ENCODE measurements at regions not wholly inside any gene's neighbourhood (a gene's known extent, or its start where the extent isn't known, plus 50 kb on each side); places are given as distances from the start of the nearest gene placed in this dataset.

DNA sequence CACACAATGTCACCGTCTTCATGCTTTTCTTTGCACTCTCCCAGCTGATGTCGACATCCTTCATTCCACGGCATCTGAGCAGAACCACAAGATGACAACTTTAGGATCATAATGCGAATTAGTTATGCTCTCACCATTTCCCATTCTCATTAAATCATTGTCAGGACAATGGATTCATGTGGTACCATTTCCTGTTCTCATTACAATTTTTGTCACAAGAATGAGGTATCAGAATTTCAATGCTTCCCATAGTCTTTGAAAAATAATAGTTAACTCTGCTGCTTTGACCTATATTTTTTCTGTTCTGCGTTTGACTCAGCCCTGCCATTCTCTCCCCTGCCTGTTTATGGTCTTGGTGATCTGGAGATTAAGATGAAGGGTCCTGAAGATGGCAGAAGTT lies 175.7 kb upstream of the MDFIC2 start:
- no peaks in the 10 kb centered on the region for H3K4me1 ChIP-seq (ENCODE audit: control insufficient read depth in 4 of 4, insufficient read depth in 4 of 4, low read length in 3 of 4)
- no peak for DNase-seq (ENCODE audit: low spot score)
- WGBS, result 64% methylated on average over 5 of the region's 5 CpGs
- peaks cover 0 to 11% (median 0%) of the 10 kb centered on the region in 4 donors for H3K27me3 ChIP-seq (ENCODE audit: control insufficient read depth in 4 of 4, insufficient read depth in 4 of 4, low read length in 3 of 4)
- no peaks in the 10 kb centered on the region for H3K9me3 ChIP-seq (ENCODE audit: control insufficient read depth in 4 of 4, low read length in 3 of 4)
- no peak overlapping the region for H3K9ac ChIP-seq (ENCODE audit: low read depth in 1 of 2, low read length in 2 of 2)
- no peak for TF ChIP-seq NR2F2 (IDR thresholded peaks at IDR 0.05)
- no peaks in the 10 kb centered on the region for H3K36me3 ChIP-seq (ENCODE audit: control insufficient read depth in 4 of 4, insufficient read depth in 3 of 4, low read depth in 1 of 4, low read length in 3 of 4)
- H3K4me3 ChIP-seq (ENCODE audit: low read depth in 1 of 3, low read length in 3 of 3), result no peak overlapping the region
- no peak overlapping the region for H3K27ac ChIP-seq (ENCODE audit: low read depth in 1 of 2, low read length in 2 of 2)

DNA sequence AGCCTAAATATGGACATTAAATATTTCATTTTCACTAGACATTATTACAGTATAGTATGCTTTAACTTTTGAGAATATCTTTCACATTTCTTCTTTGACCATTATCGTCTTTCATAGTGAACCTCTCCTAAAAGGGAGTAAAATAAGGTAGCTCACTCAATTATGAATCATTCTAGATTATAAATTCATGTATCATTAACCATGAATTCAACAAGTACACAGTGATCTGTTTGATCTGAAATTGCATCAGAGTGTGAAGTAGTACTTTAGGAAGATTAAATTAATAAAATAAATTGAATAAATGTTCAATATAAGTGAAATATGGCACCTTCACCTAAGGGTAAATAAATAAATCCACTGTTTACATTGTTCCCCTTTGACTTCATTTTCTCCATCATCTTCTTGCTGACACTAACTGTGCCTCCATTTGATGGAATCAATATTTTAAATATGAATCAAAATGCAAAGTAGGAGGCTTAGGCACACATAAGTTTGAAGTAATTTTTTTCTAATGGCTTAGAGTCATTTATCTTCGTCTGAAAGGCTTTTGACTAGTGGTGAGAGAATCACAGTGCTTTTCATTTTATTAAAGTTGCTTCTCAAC lies 174.1 kb upstream of the MDFIC2 start:
- Histone ChIP-seq H3K36me3 (ENCODE audit: control insufficient read depth in 4 of 4, insufficient read depth in 3 of 4, low read depth in 1 of 4, low read length in 3 of 4) (no peaks in the 10 kb centered on the region), H3K9ac (ENCODE audit: low read depth in 1 of 2, low read length in 2 of 2) (no peak overlapping the region), H3K27me3 (ENCODE audit: control insufficient read depth in 4 of 4, insufficient read depth in 4 of 4, low read length in 3 of 4) (peaks cover 0 to 11% (median 0%) of the 10 kb centered on the region in 4 donors), H3K4me3 (ENCODE audit: low read depth in 1 of 3, low read length in 3 of 3) (no peak overlapping the region), H3K4me1 (ENCODE audit: control insufficient read depth in 4 of 4, insufficient read depth in 4 of 4, low read length in 3 of 4) (no peaks in the 10 kb centered on the region), H3K27ac (ENCODE audit: low read depth in 1 of 2, low read length in 2 of 2) (no peak overlapping the region), H3K9me3 (ENCODE audit: control insufficient read depth in 4 of 4, low read length in 3 of 4) (no peaks in the 10 kb centered on the region)
- TF ChIP-seq JUND (IDR thresholded peaks at IDR 0.05) (no peak), FOXA2 (IDR thresholded peaks at IDR 0.05) (no peak), HNF4A (conservative IDR thresholded peaks at IDR 0.05) (no peak), NR2F2 (IDR thresholded peaks at IDR 0.05) (no peak), HNF4G (IDR thresholded peaks at IDR 0.05) (no peak), GABPA (IDR thresholded peaks at IDR 0.05 in 1 of 2, conservative IDR thresholded peaks at IDR 0.05 in 1 of 2) (no peak), SP1 (IDR thresholded peaks at IDR 0.05) (no peak), YY1 (IDR thresholded peaks at IDR 0.05) (no peak), TAF1 (conservative IDR thresholded peaks at IDR 0.05) (no peak), EGR1 (IDR thresholded peaks at IDR 0.05; ENCODE audit: low read depth in 2 of 2) (no peak), FOXA1 (IDR thresholded peaks at IDR 0.05) (no peak), RXRA (IDR thresholded peaks at IDR 0.05) (no peak), RAD21 (IDR thresholded peaks at IDR 0.05) (no peak)
- TF ChIP-seq, protein P1, sequence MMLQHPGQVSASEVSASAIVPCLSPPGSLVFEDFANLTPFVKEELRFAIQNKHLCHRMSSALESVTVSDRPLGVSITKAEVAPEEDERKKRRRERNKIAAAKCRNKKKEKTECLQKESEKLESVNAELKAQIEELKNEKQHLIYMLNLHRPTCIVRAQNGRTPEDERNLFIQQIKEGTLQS (IDR thresholded peaks at IDR 0.05), result no peak
- TF ChIP-seq, protein P2, sequence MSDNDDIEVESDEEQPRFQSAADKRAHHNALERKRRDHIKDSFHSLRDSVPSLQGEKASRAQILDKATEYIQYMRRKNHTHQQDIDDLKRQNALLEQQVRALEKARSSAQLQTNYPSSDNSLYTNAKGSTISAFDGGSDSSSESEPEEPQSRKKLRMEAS (IDR thresholded peaks at IDR 0.05), result no peak
- TF ChIP-seq, protein P3, sequence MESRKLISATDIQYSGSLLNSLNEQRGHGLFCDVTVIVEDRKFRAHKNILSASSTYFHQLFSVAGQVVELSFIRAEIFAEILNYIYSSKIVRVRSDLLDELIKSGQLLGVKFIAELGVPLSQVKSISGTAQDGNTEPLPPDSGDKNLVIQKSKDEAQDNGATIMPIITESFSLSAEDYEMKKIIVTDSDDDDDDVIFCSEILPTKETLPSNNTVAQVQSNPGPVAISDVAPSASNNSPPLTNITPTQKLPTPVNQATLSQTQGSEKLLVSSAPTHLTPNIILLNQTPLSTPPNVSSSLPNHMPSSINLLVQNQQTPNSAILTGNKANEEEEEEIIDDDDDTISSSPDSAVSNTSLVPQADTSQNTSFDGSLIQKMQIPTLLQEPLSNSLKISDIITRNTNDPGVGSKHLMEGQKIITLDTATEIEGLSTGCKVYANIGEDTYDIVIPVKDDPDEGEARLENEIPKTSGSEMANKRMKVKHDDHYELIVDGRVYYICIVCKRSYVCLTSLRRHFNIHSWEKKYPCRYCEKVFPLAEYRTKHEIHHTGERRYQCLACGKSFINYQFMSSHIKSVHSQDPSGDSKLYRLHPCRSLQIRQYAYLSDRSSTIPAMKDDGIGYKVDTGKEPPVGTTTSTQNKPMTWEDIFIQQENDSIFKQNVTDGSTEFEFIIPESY (IDR thresholded peaks at IDR 0.05), result no peak
- TF ChIP-seq, protein P4, sequence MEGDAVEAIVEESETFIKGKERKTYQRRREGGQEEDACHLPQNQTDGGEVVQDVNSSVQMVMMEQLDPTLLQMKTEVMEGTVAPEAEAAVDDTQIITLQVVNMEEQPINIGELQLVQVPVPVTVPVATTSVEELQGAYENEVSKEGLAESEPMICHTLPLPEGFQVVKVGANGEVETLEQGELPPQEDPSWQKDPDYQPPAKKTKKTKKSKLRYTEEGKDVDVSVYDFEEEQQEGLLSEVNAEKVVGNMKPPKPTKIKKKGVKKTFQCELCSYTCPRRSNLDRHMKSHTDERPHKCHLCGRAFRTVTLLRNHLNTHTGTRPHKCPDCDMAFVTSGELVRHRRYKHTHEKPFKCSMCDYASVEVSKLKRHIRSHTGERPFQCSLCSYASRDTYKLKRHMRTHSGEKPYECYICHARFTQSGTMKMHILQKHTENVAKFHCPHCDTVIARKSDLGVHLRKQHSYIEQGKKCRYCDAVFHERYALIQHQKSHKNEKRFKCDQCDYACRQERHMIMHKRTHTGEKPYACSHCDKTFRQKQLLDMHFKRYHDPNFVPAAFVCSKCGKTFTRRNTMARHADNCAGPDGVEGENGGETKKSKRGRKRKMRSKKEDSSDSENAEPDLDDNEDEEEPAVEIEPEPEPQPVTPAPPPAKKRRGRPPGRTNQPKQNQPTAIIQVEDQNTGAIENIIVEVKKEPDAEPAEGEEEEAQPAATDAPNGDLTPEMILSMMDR (IDR thresholded peaks at IDR 0.05; ENCODE audit: low read depth, low read length, missing input control), result no peak
- TF ChIP-seq, protein P5, sequence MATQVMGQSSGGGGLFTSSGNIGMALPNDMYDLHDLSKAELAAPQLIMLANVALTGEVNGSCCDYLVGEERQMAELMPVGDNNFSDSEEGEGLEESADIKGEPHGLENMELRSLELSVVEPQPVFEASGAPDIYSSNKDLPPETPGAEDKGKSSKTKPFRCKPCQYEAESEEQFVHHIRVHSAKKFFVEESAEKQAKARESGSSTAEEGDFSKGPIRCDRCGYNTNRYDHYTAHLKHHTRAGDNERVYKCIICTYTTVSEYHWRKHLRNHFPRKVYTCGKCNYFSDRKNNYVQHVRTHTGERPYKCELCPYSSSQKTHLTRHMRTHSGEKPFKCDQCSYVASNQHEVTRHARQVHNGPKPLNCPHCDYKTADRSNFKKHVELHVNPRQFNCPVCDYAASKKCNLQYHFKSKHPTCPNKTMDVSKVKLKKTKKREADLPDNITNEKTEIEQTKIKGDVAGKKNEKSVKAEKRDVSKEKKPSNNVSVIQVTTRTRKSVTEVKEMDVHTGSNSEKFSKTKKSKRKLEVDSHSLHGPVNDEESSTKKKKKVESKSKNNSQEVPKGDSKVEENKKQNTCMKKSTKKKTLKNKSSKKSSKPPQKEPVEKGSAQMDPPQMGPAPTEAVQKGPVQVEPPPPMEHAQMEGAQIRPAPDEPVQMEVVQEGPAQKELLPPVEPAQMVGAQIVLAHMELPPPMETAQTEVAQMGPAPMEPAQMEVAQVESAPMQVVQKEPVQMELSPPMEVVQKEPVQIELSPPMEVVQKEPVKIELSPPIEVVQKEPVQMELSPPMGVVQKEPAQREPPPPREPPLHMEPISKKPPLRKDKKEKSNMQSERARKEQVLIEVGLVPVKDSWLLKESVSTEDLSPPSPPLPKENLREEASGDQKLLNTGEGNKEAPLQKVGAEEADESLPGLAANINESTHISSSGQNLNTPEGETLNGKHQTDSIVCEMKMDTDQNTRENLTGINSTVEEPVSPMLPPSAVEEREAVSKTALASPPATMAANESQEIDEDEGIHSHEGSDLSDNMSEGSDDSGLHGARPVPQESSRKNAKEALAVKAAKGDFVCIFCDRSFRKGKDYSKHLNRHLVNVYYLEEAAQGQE (IDR thresholded peaks at IDR 0.05), result no peak
- no peak for DNase-seq (ENCODE audit: low spot score)
- WGBS, result 69% methylated on average over 2 of the region's 2 CpGs

All from liver (tissue), 8 donors.